ENCODE measurements at regions not wholly inside any gene's neighbourhood (a gene's known extent, or its start where the extent isn't known, plus 50 kb on each side); places are given as distances from the start of the nearest gene placed in this dataset.

DNA sequence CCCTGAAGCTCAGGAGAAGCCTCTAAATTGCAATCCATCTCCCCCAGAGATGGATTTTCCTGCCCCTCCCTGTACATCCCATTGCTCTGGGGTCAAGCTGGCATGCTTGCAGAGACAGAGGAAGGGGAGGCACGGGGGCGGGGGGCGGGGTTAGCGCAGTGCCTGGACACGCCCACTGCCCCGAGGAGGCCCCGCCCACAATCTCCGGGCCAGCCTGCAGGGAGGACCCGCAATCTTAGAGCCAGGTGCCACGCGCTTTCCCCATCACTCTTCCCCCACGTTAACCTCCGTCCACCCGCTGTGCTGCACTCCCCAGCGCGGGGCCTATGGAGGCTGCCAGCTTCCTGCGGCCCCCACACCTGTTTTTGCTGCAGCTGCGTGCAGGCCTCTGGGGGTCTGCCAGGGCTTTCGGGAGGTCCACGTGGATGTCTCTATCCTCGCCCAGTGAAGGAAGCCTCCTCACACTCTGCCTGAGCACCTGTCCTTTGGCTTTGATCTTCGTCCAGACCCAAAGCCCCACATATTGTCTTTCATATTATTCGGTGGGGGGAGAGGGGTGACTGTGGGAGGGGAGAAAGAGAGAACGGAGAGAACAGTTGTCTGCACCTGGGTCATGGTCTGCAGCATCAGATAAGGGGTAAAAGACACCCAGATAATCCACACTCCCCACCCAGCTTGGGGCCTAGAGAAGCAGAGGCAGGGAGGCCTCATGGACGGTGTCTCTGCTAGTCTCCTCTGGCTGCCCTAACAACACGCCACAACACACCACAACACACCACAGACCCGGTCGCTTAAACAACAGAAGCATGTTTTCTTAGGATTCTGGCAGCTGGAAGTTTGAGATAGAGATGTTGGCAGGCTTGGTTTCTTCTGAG is 118.0 kb upstream of the MEF2A start:
- TF ChIP-seq RAD21 (IDR thresholded peaks at IDR 0.05; ENCODE audit: low read depth) (no peak), YY1 (IDR thresholded peaks at IDR 0.05; ENCODE audit: low read depth) (no peak), TAF1 (IDR thresholded peaks at IDR 0.05; ENCODE audit: low read depth) (no peak), CEBPB (IDR thresholded peaks at IDR 0.05) (no peak), TCF12 (IDR thresholded peaks at IDR 0.05; ENCODE audit: low read depth) (no peak), CREB1 (IDR thresholded peaks at IDR 0.05; ENCODE audit: low read depth) (no peak)
- TF ChIP-seq, protein P1, sequence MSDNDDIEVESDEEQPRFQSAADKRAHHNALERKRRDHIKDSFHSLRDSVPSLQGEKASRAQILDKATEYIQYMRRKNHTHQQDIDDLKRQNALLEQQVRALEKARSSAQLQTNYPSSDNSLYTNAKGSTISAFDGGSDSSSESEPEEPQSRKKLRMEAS (IDR thresholded peaks at IDR 0.05): no peak

All from Ishikawa (cell line).